Upper lobe of left lung (tissue), 6 donors: ENCODE measurements at regions not wholly inside any gene's neighbourhood (a gene's known extent, or its start where the extent isn't known, plus 50 kb on each side); places are given as distances from the start of the nearest gene placed in this dataset.

Experiments used
- ATAC-seq, 2 donors: fragments of 200-7000 bp; cut with Tn5 transposase; one replicate each; pipeline ENCODE4 v1.9.1; 2022; ENCODE audit warnings: mild to moderate bottlenecking in 2 of 2, moderate library complexity in 2 of 2; ENCODE audit not compliant: low FRiP score in 2 of 2
- DNase-seq, 2 donors: peaks; one replicate each; pipeline ENCODE4 v3.0.0-alpha.2; 2019 to 2020
- H3K27ac ChIP-seq, 4 donors: fragments of 200-600 bp; sonication (generic); one replicate each; pipeline ENCODE4 v1.5.1; 2016 to 2019
- H3K27me3 ChIP-seq, 4 donors: fragments of 200-600 bp; sonication (generic); one replicate each; pipeline ENCODE4 v1.5.1; 2017 to 2019
- H3K36me3 ChIP-seq, 4 donors: fragments of 200-600 bp; sonication (generic); one replicate each; pipeline ENCODE4 v1.5.1; 2016 to 2019
- H3K4me1 ChIP-seq, 4 donors: fragments of 200-600 bp; sonication (generic); one replicate each; pipeline ENCODE4 v1.5.1; 2018 to 2019
- H3K4me3 ChIP-seq, 4 donors: fragments of 200-600 bp; sonication (generic); one replicate each; pipeline ENCODE4 v1.5.1; 2017 to 2019; ENCODE audit warnings: mild to moderate bottlenecking in 2 of 4, moderate library complexity in 1 of 4
- H3K9me3 ChIP-seq, 4 donors: fragments of 200-600 bp; sonication (generic); one replicate each; pipeline ENCODE4 v1.5.1; 2018 to 2019
- CTCF ChIP-seq, 6 experiments: fragments of 450-650 bp in 4 of 6; fragments of 200-600 bp in 2 of 6; sonication (generic) in 2 of 6; IDR thresholded peaks; one replicate each; pipeline ENCODE4 v1.5.1; 2016 to 2019; ENCODE audit warnings: antibody characterized with exemption in 6 of 6
- EP300 ChIP-seq, 4 donors: sonication (generic); formaldehyde crosslinking; IDR thresholded peaks; one replicate each; pipeline ENCODE4 v1.5.1; 2017; ENCODE audit warnings: antibody characterized with exemption in 4 of 4, control low read depth in 2 of 4
- POLR2A ChIP-seq, 4 donors: fragments of 450-650 bp; IDR thresholded peaks; one replicate each; pipeline ENCODE4 v1.5.1; 2016 to 2017; ENCODE audit warnings: antibody characterized with exemption in 4 of 4, mild to moderate bottlenecking in 2 of 4
- POLR2AphosphoS5 ChIP-seq, 2 donors: sonication (generic); formaldehyde crosslinking; IDR thresholded peaks; one replicate each; pipeline ENCODE4 v1.5.1; 2017; ENCODE audit warnings: antibody characterized with exemption in 2 of 2
- WGBS, 2 donors: methylation state at CpG; one replicate each; pipeline ENCODE4 v1.1.5; 2017 to 2018; 5-methylcytosine and 5-hydroxymethylcytosine counted together
- donor health status: DM: no; HTN: no; CAD: no; lungs with moderate emphysema.
- donor health status: DM: no; HTN: yes; CAD: no; lungs with severe emphysema.

- Histone ChIP-seq H3K4me3 (no peak overlapping the region), H3K36me3 (no peaks in the 10 kb centered on the region), H3K27me3 (no peaks in the 10 kb centered on the region), H3K9me3 (no peaks in the 10 kb centered on the region), H3K4me1 (no peaks in the 10 kb centered on the region), H3K27ac (no peak overlapping the region)
- ATAC-seq (no peak), DNase-seq (no peak)
- TF ChIP-seq POLR2AphosphoS5 (IDR thresholded peaks at IDR 0.05) (no peak), EP300 (IDR thresholded peaks at IDR 0.05) (peak in 1 of 4 donors; percentile 19), POLR2A (IDR thresholded peaks at IDR 0.05) (no peak), CTCF (IDR thresholded peaks at IDR 0.05) (no peak)
These were observed 545.0 kb downstream of the PRR16 start for GRCh38 chr5:121009058-121009457.

- no peak for ATAC-seq
- WGBS, 2 donors, result 70 to 82% methylated on average over 5 of the region's 5 CpGs
- no peak overlapping the region for H3K4me3 ChIP-seq
- no peaks in the 10 kb centered on the region for H3K4me1 ChIP-seq
- no peak for DNase-seq
- no peak overlapping the region for H3K27ac ChIP-seq
- TF ChIP-seq POLR2A (IDR thresholded peaks at IDR 0.05) (no peak), POLR2AphosphoS5 (IDR thresholded peaks at IDR 0.05) (no peak), CTCF (IDR thresholded peaks at IDR 0.05) (no peak), EP300 (IDR thresholded peaks at IDR 0.05) (no peak)
- H3K36me3 ChIP-seq, result no peaks in the 10 kb centered on the region
- no peaks in the 10 kb centered on the region for H3K9me3 ChIP-seq
- no peaks in the 10 kb centered on the region for H3K27me3 ChIP-seq
These were observed 553.9 kb downstream of the PRR16 start for GRCh38 chr5:121018004-121018403.

GRCh38 chr5:121019106-121019505 is 555.0 kb downstream of the PRR16 start:
- TF ChIP-seq POLR2AphosphoS5 (IDR thresholded peaks at IDR 0.05), result no peak
- TF ChIP-seq CTCF (IDR thresholded peaks at IDR 0.05), result no peak
- TF ChIP-seq EP300 (IDR thresholded peaks at IDR 0.05), result no peak
- TF ChIP-seq POLR2A (IDR thresholded peaks at IDR 0.05), result no peak
- H3K4me3 ChIP-seq, result no peak overlapping the region
- no peaks in the 10 kb centered on the region for H3K9me3 ChIP-seq
- DNase-seq (no peak), ATAC-seq (no peak)
- H3K27ac ChIP-seq, result no peak overlapping the region
- H3K36me3 ChIP-seq, result no peaks in the 10 kb centered on the region
- no peaks in the 10 kb centered on the region for H3K27me3 ChIP-seq
- no peaks in the 10 kb centered on the region for H3K4me1 ChIP-seq

- Histone ChIP-seq H3K27me3 (no peaks in the 10 kb centered on the region), H3K27ac (no peak overlapping the region), H3K4me1 (no peaks in the 10 kb centered on the region), H3K36me3 (no peaks in the 10 kb centered on the region), H3K4me3 (no peak overlapping the region), H3K9me3 (no peaks in the 10 kb centered on the region)
- ATAC-seq (no peak), DNase-seq (no peak)
- 58 to 68% methylated on average over 2 of the region's 2 CpGs for WGBS, 2 donors
- TF ChIP-seq CTCF (IDR thresholded peaks at IDR 0.05), result no peak
- TF ChIP-seq EP300 (IDR thresholded peaks at IDR 0.05), result no peak
- TF ChIP-seq POLR2AphosphoS5 (IDR thresholded peaks at IDR 0.05), result no peak
- no peak for TF ChIP-seq POLR2A (IDR thresholded peaks at IDR 0.05)
These were observed 555.6 kb downstream of the PRR16 start for GRCh38 chr5:121019734-121020133.

GRCh38 chr5:121021681-121022080 is 557.6 kb downstream of the PRR16 start:
- Histone ChIP-seq H3K36me3 (no peaks in the 10 kb centered on the region), H3K27me3 (no peaks in the 10 kb centered on the region), H3K4me3 (no peak overlapping the region), H3K27ac (no peak overlapping the region), H3K9me3 (no peaks in the 10 kb centered on the region), H3K4me1 (no peaks in the 10 kb centered on the region)
- 70 to 76% methylated on average over 5 of the region's 5 CpGs for WGBS, 2 donors
- TF ChIP-seq EP300 (IDR thresholded peaks at IDR 0.05) (no peak), CTCF (IDR thresholded peaks at IDR 0.05) (no peak), POLR2A (IDR thresholded peaks at IDR 0.05) (no peak), POLR2AphosphoS5 (IDR thresholded peaks at IDR 0.05) (no peak)
- ATAC-seq, result no peak
- DNase-seq, result no peak
